HepG2 (cell line): ENCODE measurements at regions not wholly inside any gene's neighbourhood (a gene's known extent, or its start where the extent isn't known, plus 50 kb on each side); places are given as distances from the start of the nearest gene placed in this dataset.

ENCODE experiments used
- ATAC-seq: fragments of 200-7000 bp; cut with Tn5 transposase; 3 replicates; pipeline ENCODE4 v1.9.1; 2020; ENCODE audit warnings: mild to moderate bottlenecking, moderate library complexity
- BruUV-seq: library from RNA; stranded (reverse); fragments of 400-500 nt; replicated peaks from 2 replicates; lab custom pipeline; 2021; lab: Mats Ljungman, UMichigan
- CTCF ChIA-PET: fragments of 300-600 bp; formaldehyde crosslinking; extraction: SDS; loops from one replicate; lab custom pipeline; 2021; ENCODE audit warnings: low total read pairs, inconsistent platforms, low intra/inter-chr PET ratio; lab: Yijun Ruan, JAX
- POLR2A ChIA-PET: fragments of 350-600 bp; sonication (Branson Sonifier 250); formaldehyde crosslinking; loops from one replicate; lab custom pipeline; 2020; ENCODE audit warnings: antibody characterized with exemption, inconsistent platforms; lab: Yijun Ruan, JAX
- DNase-seq: peaks from one replicate; pipeline ENCODE4 v3.0.0-alpha.2; 2015; ENCODE audit warnings: low spot score
- FAIRE-seq: peaks from 3 replicates; lab custom pipeline; 2011; peaks lifted over from hg19 to GRCh38; lab: Jason Lieb, UNC
- H2AFZ ChIP-seq: one replicate; pipeline ENCODE4 v1.6.1; 2011; ENCODE audit warnings: low read length, inconsistent platforms
- H3K27ac ChIP-seq: fragments of 300-600 bp; 3 replicates; pipeline ENCODE4 v1.8.0; 2011; ENCODE audit warnings: mixed run types, mild to moderate bottlenecking, mixed read lengths, low read length, inconsistent platforms; ENCODE audit not compliant: insufficient read depth; ENCODE audit errors: extremely low read length
- H3K27me3 ChIP-seq, 2 experiments: fragments of 200-600 bp in 1 of 2; 2 replicates in 1 of 2; 3 replicates in 1 of 2; pipeline versions ENCODE4 v1.6.0 to v1.8.0; 2011; ENCODE audit warnings: low read length in 2 of 2, mild to moderate bottlenecking in 2 of 2, moderate library complexity in 2 of 2, inconsistent platforms in 1 of 2; ENCODE audit not compliant: insufficient read depth in 2 of 2, control insufficient read depth in 1 of 2
- H3K36me3 ChIP-seq, 2 experiments: fragments of 200-600 bp in 1 of 2; replicated peaks in 1 of 2; 2 replicates in 1 of 2; 3 replicates in 1 of 2; pipeline versions ENCODE4 v1.5.1 to v1.8.0; 2011; ENCODE audit warnings: low read length in 2 of 2, inconsistent platforms in 1 of 2; ENCODE audit not compliant: insufficient read depth in 2 of 2, control insufficient read depth in 1 of 2
- H3K4me1 ChIP-seq: 2 replicates; pipeline ENCODE4 v1.5.1; 2012; ENCODE audit warnings: low read length, inconsistent platforms; ENCODE audit not compliant: insufficient read depth
- H3K4me2 ChIP-seq: 2 replicates; pipeline ENCODE4 v1.6.0; 2011; ENCODE audit warnings: low read depth, low read length, inconsistent platforms
- H3K4me3 ChIP-seq, 3 experiments: fragments of 200-600 bp in 1 of 3; sonication (generic), shearing (Covaris generic) in 1 of 3; replicated peaks in 1 of 3; 2 replicates each; pipeline ENCODE4 v1.5.1; 2011 to 2016; ENCODE audit warnings: low read length in 3 of 3, inconsistent platforms in 2 of 3, low read depth in 2 of 3, mild to moderate bottlenecking in 2 of 3, control low read depth in 1 of 3, mixed read lengths in 1 of 3; ENCODE audit not compliant: insufficient read depth in 1 of 3
- H3K79me2 ChIP-seq: one replicate; pipeline ENCODE4 v1.6.1; 2011; ENCODE audit warnings: low read length, inconsistent platforms; ENCODE audit not compliant: insufficient read depth
- H3K9ac ChIP-seq: 2 replicates; pipeline ENCODE4 v1.6.0; 2011; ENCODE audit warnings: mild to moderate bottlenecking, low read depth, low read length, inconsistent platforms; ENCODE audit not compliant: insufficient read depth
- H3K9me3 ChIP-seq: 2 replicates; pipeline ENCODE4 v1.5.1; 2012; ENCODE audit warnings: mild to moderate bottlenecking, low read length
- H4K20me1 ChIP-seq: 2 replicates; pipeline ENCODE4 v1.6.0; 2011; ENCODE audit warnings: inconsistent platforms, mild to moderate bottlenecking, low read length, moderate library complexity; ENCODE audit not compliant: insufficient read depth
- ATF1 ChIP-seq: IDR thresholded peaks from 2 replicates; pipeline ENCODE4 v1.6.1; 2016; ENCODE audit warnings: mild to moderate bottlenecking, control low read depth
- CHD2 ChIP-seq: IDR thresholded peaks from 2 replicates; pipeline ENCODE4 v1.6.1; 2011; ENCODE audit warnings: low read depth, low read length, improper control_type of control experiment
- KMT2B ChIP-seq: IDR thresholded peaks from 2 replicates; pipeline ENCODE4 v1.6.1; 2016; ENCODE audit warnings: missing genetic modification reagents, missing compliant biosample characterization
- PHF20 ChIP-seq: sonication (generic); formaldehyde crosslinking; IDR thresholded peaks from 2 replicates; pipeline ENCODE4 v1.5.0; 2020; ENCODE audit warnings: mild to moderate bottlenecking, missing genetic modification reagents
- PLRG1 ChIP-seq: fragments of 450-650 bp; conservative IDR thresholded peaks from 2 replicates; pipeline ENCODE4 v1.6.1; 2016
- RXRB ChIP-seq: IDR thresholded peaks from 2 replicates; pipeline ENCODE4 v1.6.1; 2016; ENCODE audit warnings: borderline replicate concordance, missing genetic modification reagents, missing compliant biosample characterization
- SOX6 ChIP-seq, 2 experiments: fragments of 450-650 bp in 1 of 2; sonication (generic) in 1 of 2; formaldehyde crosslinking in 1 of 2; IDR thresholded peaks; 2 replicates each; pipeline versions ENCODE4 v1.4.0 to v1.6.1; 2017 to 2020; ENCODE audit warnings: antibody characterized with exemption in 1 of 2, mild to moderate bottlenecking in 1 of 2, missing genetic modification reagents in 1 of 2
- SRSF9 ChIP-seq: fragments of 200-400 bp; formaldehyde crosslinking; IDR thresholded peaks from 2 replicates; pipeline ENCODE4 v1.6.1; 2018; ENCODE audit warnings: borderline replicate concordance, mild to moderate bottlenecking, low read depth, low read length; ENCODE audit not compliant: insufficient read depth, poor library complexity, severe bottlenecking
- TFE3 ChIP-seq: IDR thresholded peaks from 2 replicates; pipeline ENCODE4 v1.6.1; 2016
- U2AF2 ChIP-seq: fragments of 200-400 bp; formaldehyde crosslinking; IDR thresholded peaks from 2 replicates; pipeline ENCODE4 v1.6.1; 2017; ENCODE audit warnings: low read depth, mild to moderate bottlenecking, low read length
- ZNF260 ChIP-seq: sonication (generic); formaldehyde crosslinking; IDR thresholded peaks from 2 replicates; pipeline ENCODE4 v1.4.0; 2020; ENCODE audit warnings: missing genetic modification reagents, low read depth, mild to moderate bottlenecking, borderline replicate concordance
- ZNF33B ChIP-seq: sonication (generic); formaldehyde crosslinking; IDR thresholded peaks from 2 replicates; pipeline ENCODE4 v1.5.1; 2020; ENCODE audit warnings: mild to moderate bottlenecking, missing genetic modification reagents
- ZNF547 ChIP-seq: sonication (generic); formaldehyde crosslinking; IDR thresholded peaks from 2 replicates; pipeline ENCODE4 v1.5.1; 2020; ENCODE audit warnings: mild to moderate bottlenecking, missing genetic modification reagents
- ZNF589 ChIP-seq: sonication (generic); formaldehyde crosslinking; conservative IDR thresholded peaks from 2 replicates; pipeline ENCODE4 v1.8.0; 2022; ENCODE audit warnings: mild to moderate bottlenecking, moderate library complexity, missing genetic modification reagents
- ZNF629 ChIP-seq: sonication (generic); formaldehyde crosslinking; conservative IDR thresholded peaks from 2 replicates; pipeline ENCODE4 v1.5.0; 2020; ENCODE audit warnings: missing genetic modification reagents
- ZNF710 ChIP-seq: sonication (generic); formaldehyde crosslinking; IDR thresholded peaks from 2 replicates; pipeline ENCODE4 v1.5.0; 2020; ENCODE audit warnings: mild to moderate bottlenecking, missing genetic modification reagents, borderline replicate concordance
- ZSCAN20 ChIP-seq: sonication (generic); formaldehyde crosslinking; IDR thresholded peaks from 2 replicates; pipeline ENCODE4 v1.4.0; 2020; ENCODE audit warnings: missing genetic modification reagents, mild to moderate bottlenecking, borderline replicate concordance
- ZSCAN25 ChIP-seq: sonication (generic); formaldehyde crosslinking; IDR thresholded peaks from 2 replicates; pipeline ENCODE4 v1.8.0; 2022; ENCODE audit warnings: mild to moderate bottlenecking, missing genetic modification reagents
- WGBS: methylation state at CpG from one replicate; pipeline ENCODE4 v1.1.6; 2017; ENCODE audit warnings: low lambda C conversion rate; 5-methylcytosine and 5-hydroxymethylcytosine counted together
- in situ Hi-C: cut with HindIII; loops from 2 replicates; pipeline ENCODE4 v1.10.0; 2017; ENCODE audit warnings: low pct_unique_long_range_greater_than_20kb; ENCODE audit not compliant: extremely low pct_ligation_motif_present
- intact Hi-C: fragments of 100-400 bp; cut with micrococcal nuclease; formaldehyde crosslinking; loops from one replicate; pipeline ENCODE4 v1.10.0; 2022; ENCODE audit not compliant: unreplicated experiment

DNA sequence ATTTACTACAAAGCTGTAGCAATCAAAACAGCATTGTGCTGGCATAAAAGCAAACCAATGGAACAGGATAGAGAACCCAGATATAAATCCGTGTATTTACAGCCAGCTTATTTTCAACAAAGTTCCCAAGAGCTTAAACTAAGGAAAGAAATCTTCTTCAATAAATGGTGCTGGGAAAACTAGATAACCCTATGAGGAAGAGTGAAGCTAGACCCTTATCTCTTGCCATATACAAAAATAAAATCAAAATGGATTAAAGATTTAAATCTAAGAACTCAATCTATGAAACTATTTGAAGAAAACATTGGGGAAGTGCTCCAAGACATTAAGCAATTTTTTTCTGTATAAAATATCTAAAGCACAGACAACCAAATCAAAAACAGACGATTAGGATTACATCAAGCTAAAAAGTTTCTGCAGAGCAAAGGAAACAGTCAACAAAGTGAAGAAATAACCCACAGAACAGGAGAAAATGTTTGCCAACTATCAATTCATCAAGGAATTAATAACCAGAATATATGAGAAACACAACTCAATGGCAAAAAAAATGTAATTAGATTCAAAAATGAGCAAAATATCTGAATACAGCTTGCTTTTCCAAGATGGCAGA, 480.7 kb downstream of the LMO7 start (continued):
- no peak for TF ChIP-seq ZNF710
- no peak for TF ChIP-seq SOX6 (IDR thresholded peaks at IDR 0.05)
- TF ChIP-seq SOX6 (CRISPR knock-in tag; IDR thresholded peaks at IDR 0.05), result no peak
- TF ChIP-seq PHF20 (CRISPR knock-in tag), result no peak
- no peak for TF ChIP-seq ZNF629 (CRISPR knock-in tag)
- TF ChIP-seq CHD2, result no peak
- TF ChIP-seq TFE3 (CRISPR knock-in tag), result no peak
- TF ChIP-seq U2AF2, result no peak
- TF ChIP-seq RXRB (CRISPR knock-in tag), result no peak
- no peak for TF ChIP-seq ZNF33B (CRISPR knock-in tag)
- TF ChIP-seq PLRG1, result no peak
- TF ChIP-seq ZNF547, result no peak

DNA sequence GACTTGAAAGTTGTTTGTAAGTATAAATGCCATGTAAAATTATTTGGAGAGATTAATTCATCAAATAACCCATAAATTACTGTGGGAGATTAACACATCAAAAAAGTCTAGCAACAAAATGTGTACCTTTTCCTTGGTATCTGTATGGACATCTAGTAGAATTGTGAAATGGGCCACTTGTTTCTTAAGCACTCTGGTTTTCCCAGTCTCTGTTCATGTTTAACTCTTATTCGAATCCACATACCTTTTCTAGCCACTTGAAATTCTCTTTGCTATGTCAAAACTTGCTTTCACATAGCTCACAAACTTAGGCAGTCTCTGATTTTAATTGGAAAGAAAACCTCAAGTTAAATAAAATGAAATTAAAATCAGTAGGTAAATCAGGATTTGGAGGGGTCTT, 470.6 kb downstream of the LMO7 start:
- H3K9me3 ChIP-seq, result no peaks in the 10 kb centered on the region
- no peak overlapping the region for H3K27ac ChIP-seq
- H3K4me2 ChIP-seq, result no peak overlapping the region
- no peak for ATAC-seq
- no peaks in the 10 kb centered on the region for H3K4me1 ChIP-seq
- in situ Hi-C loops, result no loop called here
- ChIA-PET CTCF (no interaction called here), POLR2A (no interaction called here)
- BruUV-seq, result no TSS peak
- 0% methylated on average over 1 of the region's 1 CpG for WGBS
- no peak for FAIRE-seq
- H3K79me2 ChIP-seq, result no peaks in the 10 kb centered on the region
- H3K27me3 ChIP-seq, result no peaks in the 10 kb centered on the region; a peak in 1 of 5 replicates
- H4K20me1 ChIP-seq, result no peaks in the 10 kb centered on the region
- H3K36me3 ChIP-seq, result no peaks in the 10 kb centered on the region
- TF ChIP-seq SRSF9, result no peak
- no peak for TF ChIP-seq KMT2B
- no peak for TF ChIP-seq ZNF589 (CRISPR knock-in tag)
- TF ChIP-seq ATF1 (CRISPR knock-in tag), result no peak
- TF ChIP-seq ZSCAN25 (CRISPR knock-in tag), result no peak
- no peak for TF ChIP-seq ZNF260 (CRISPR knock-in tag)
- TF ChIP-seq ZSCAN20 (CRISPR knock-in tag), result no peak
- no peak overlapping the region for H3K9ac ChIP-seq
- no peak for DNase-seq
- no peak overlapping the region for H2AFZ ChIP-seq
- no peak overlapping the region for H3K4me3 ChIP-seq
- intact Hi-C loops, result no loop called here
